ENCODE measurements at regions not wholly inside any gene's neighbourhood (a gene's known extent, or its start where the extent isn't known, plus 50 kb on each side); places are given as distances from the start of the nearest gene placed in this dataset.
"Not testable (repeated sequence)": the region's sequence is repeated elsewhere in the genome, so short reads cannot be mapped to it uniquely, and the experiment has no call there.

- DNase-seq = no peak
Observed at GRCh38 chr2:144920755-144921530, 401.0 kb upstream of the ZEB2 start.

- no peak for DNase-seq
Observed at GRCh38 chr2:144914622-144915318, 394.9 kb upstream of the ZEB2 start.

- no peak for DNase-seq
Observed at GRCh38 chr2:144914113-144914512, 394.2 kb upstream of the ZEB2 start.

- DNase-seq = no peak
Observed at GRCh38 chr2:144912206-144912605, 392.3 kb upstream of the ZEB2 start.

- no peak for DNase-seq
Observed at GRCh38 chr2:144905956-144906355, 386.0 kb upstream of the ZEB2 start.

- DNase-seq = no peak
Observed at GRCh38 chr2:144904612-144905011, 384.7 kb upstream of the ZEB2 start.

GRCh38 chr2:144903045-144903444 is 383.1 kb upstream of the ZEB2 start:
- not testable (repeated sequence) for DNase-seq

- not testable (repeated sequence) for DNase-seq
Observed at GRCh38 chr2:144901386-144901785, 381.5 kb upstream of the ZEB2 start.

GRCh38 chr2:144896341-144896740 is 376.4 kb upstream of the ZEB2 start:
- no peak for DNase-seq

GRCh38 chr2:144894612-144895599 is 375.0 kb upstream of the ZEB2 start:
- no peak for DNase-seq

GRCh38 chr2:144893464-144893863 is 373.5 kb upstream of the ZEB2 start:
- no peak for DNase-seq

GRCh38 chr2:144890828-144891227 is 370.9 kb upstream of the ZEB2 start:
- no peak for DNase-seq

GRCh38 chr2:144889348-144889747 is 369.4 kb upstream of the ZEB2 start:
- DNase-seq = no peak

GRCh38 chr2:144886862-144887261 is 366.9 kb upstream of the ZEB2 start:
- DNase-seq = no peak

- DNase-seq = no peak
Observed at GRCh38 chr2:144877893-144878292, 358.0 kb upstream of the ZEB2 start.

GRCh38 chr2:144876013-144876412 is 356.1 kb upstream of the ZEB2 start:
- no peak for DNase-seq

GRCh38 chr2:144875290-144875969 is 355.5 kb upstream of the ZEB2 start:
- no peak for DNase-seq

- no peak for DNase-seq
Observed at GRCh38 chr2:144865670-144866069, 345.8 kb upstream of the ZEB2 start.

GRCh38 chr2:144859716-144860115 is 339.8 kb upstream of the ZEB2 start:
- DNase-seq = no peak

- DNase-seq = no peak
Observed at GRCh38 chr2:144858211-144858610, 338.3 kb upstream of the ZEB2 start.

- no peak for DNase-seq
Observed at GRCh38 chr2:144854596-144854995, 334.7 kb upstream of the ZEB2 start.

- DNase-seq = no peak
Observed at GRCh38 chr2:144849612-144850011, 329.7 kb upstream of the ZEB2 start.

GRCh38 chr2:144848423-144848822 is 328.5 kb upstream of the ZEB2 start:
- DNase-seq = no peak
